Naive B cell (primary cell): ENCODE measurements at regions not wholly inside any gene's neighbourhood (a gene's known extent, or its start where the extent isn't known, plus 50 kb on each side); places are given as distances from the start of the nearest gene placed in this dataset.
A peak's percentile ranks its signal among the peaks of the same experiment; 100 is the strongest.

ENCODE experiments used
- ATAC-seq, 2 donors: fragments of 150-1000 bp; cut with Tn5 transposase; 2 replicates each; pipeline ENCODE4 v1.10.0; 2021; ENCODE audit warnings: low read depth in 2 of 2, mild to moderate bottlenecking in 2 of 2, moderate library complexity in 2 of 2
- DNase-seq: peaks from one replicate; pipeline ENCODE4 v3.0.0; 2022
- H3K27ac Mint-ChIP-seq, 6 donors: one replicate each; pipeline ENCODE4 v1.8.0; 2020 to 2022; ENCODE audit warnings: mild to moderate bottlenecking in 6 of 6, mixed read lengths in 6 of 6, moderate library complexity in 5 of 6, inconsistent platforms in 2 of 6
- H3K27me3 Mint-ChIP-seq, 3 donors: one replicate each; pipeline ENCODE4 v1.8.0; 2021 to 2022; ENCODE audit warnings: mixed read lengths in 3 of 3, mild to moderate bottlenecking in 1 of 3
- H3K36me3 Mint-ChIP-seq, 2 donors: one replicate each; pipeline ENCODE4 v1.8.0; 2020 to 2022; ENCODE audit warnings: mixed read lengths in 2 of 2, inconsistent platforms in 1 of 2, mild to moderate bottlenecking in 1 of 2
- H3K4me1 Mint-ChIP-seq, 3 donors: one replicate each; pipeline ENCODE4 v1.8.0; 2020 to 2022; ENCODE audit warnings: mixed read lengths in 3 of 3, inconsistent platforms in 1 of 3, mild to moderate bottlenecking in 1 of 3, moderate library complexity in 1 of 3
- H3K4me3 Mint-ChIP-seq, 8 donors: one replicate each; pipeline ENCODE4 v1.8.0; 2020 to 2022; ENCODE audit warnings: mild to moderate bottlenecking in 8 of 8, mixed read lengths in 8 of 8, moderate library complexity in 8 of 8, inconsistent platforms in 2 of 8
- H3K9me3 Mint-ChIP-seq, 7 donors: one replicate each; pipeline ENCODE4 v1.8.0; 2020 to 2022; ENCODE audit warnings: mixed read lengths in 7 of 7, mild to moderate bottlenecking in 5 of 7, inconsistent platforms in 2 of 7, moderate library complexity in 1 of 7

GRCh38 chr4:37528166-37528885 is 157.8 kb downstream of the RELL1 start:
- Mint-ChIP-seq H3K4me1 (no peaks in the 10 kb centered on the region), H3K36me3 (no peaks in the 10 kb centered on the region), H3K4me3 (no peak overlapping the region), H3K27ac (no peak overlapping the region), H3K27me3 (peaks cover 4 to 14% (median 6%) of the 10 kb centered on the region in 3 donors), H3K9me3 (no peaks in the 10 kb centered on the region)
- DNase-seq (no peak), ATAC-seq (no peak)

- Mint-ChIP-seq H3K9me3 (peaks cover 4 to 17% (median 6%) of the 10 kb centered on the region in 7 donors), H3K27ac (no peak overlapping the region), H3K4me1 (no peaks in the 10 kb centered on the region), H3K36me3 (peaks cover 0 to 6% of the 10 kb centered on the region in 2 donors), H3K27me3 (peaks cover 11 to 23% (median 17%) of the 10 kb centered on the region in 3 donors), H3K4me3 (no peak overlapping the region)
- DNase-seq, result no peak
- ATAC-seq, result no peak
These were observed 161.9 kb downstream of the RELL1 start for GRCh38 chr4:37524267-37524666.

- H3K4me1 Mint-ChIP-seq, result no peaks in the 10 kb centered on the region
- no peak overlapping the region for H3K27ac Mint-ChIP-seq
- DNase-seq, result no peak
- peaks cover 4 to 17% (median 6%) of the 10 kb centered on the region in 7 donors for H3K9me3 Mint-ChIP-seq
- peaks cover 0 to 6% of the 10 kb centered on the region in 2 donors for H3K36me3 Mint-ChIP-seq
- ATAC-seq, result no peak
- no peak overlapping the region for H3K4me3 Mint-ChIP-seq
- H3K27me3 Mint-ChIP-seq, result peaks cover 11 to 23% (median 17%) of the 10 kb centered on the region in 3 donors
These were observed 163.2 kb downstream of the RELL1 start for GRCh38 chr4:37522996-37523395.

- no peak for DNase-seq
- peaks cover 9 to 22% (median 12%) of the 10 kb centered on the region in 7 donors for H3K9me3 Mint-ChIP-seq
- peaks cover 0 to 13% of the 10 kb centered on the region in 2 donors for H3K36me3 Mint-ChIP-seq
- no peak overlapping the region for H3K27ac Mint-ChIP-seq
- ATAC-seq, result no peak
- H3K27me3 Mint-ChIP-seq, result peaks cover 0 to 13% (median 3%) of the 10 kb centered on the region in 3 donors
- H3K4me1 Mint-ChIP-seq, result no peaks in the 10 kb centered on the region
- no peak overlapping the region for H3K4me3 Mint-ChIP-seq
These were observed 168.8 kb downstream of the RELL1 start for GRCh38 chr4:37517326-37517725.

- H3K9me3 Mint-ChIP-seq, result peaks cover 5 to 20% (median 12%) of the 10 kb centered on the region in 7 donors
- peaks cover 0 to 12% of the 10 kb centered on the region in 2 donors for H3K36me3 Mint-ChIP-seq
- peaks cover 0 to 7% (median 4%) of the 10 kb centered on the region in 3 donors for H3K27me3 Mint-ChIP-seq
- H3K4me3 Mint-ChIP-seq, result no peak overlapping the region
- DNase-seq (no peak), ATAC-seq (no peak)
- H3K4me1 Mint-ChIP-seq, result no peaks in the 10 kb centered on the region
- no peak overlapping the region for H3K27ac Mint-ChIP-seq
These were observed 170.0 kb downstream of the RELL1 start for GRCh38 chr4:37516057-37516775.

GRCh38 chr4:37510626-37511025 is 175.6 kb downstream of the RELL1 start:
- Mint-ChIP-seq H3K27ac (no peak overlapping the region), H3K4me3 (no peak overlapping the region), H3K4me1 (no peaks in the 10 kb centered on the region), H3K27me3 (peaks cover 9 to 20% (median 14%) of the 10 kb centered on the region in 3 donors), H3K36me3 (peaks cover 0 to 7% of the 10 kb centered on the region in 2 donors), H3K9me3 (peaks cover 4 to 19% (median 10%) of the 10 kb centered on the region in 7 donors)
- DNase-seq, result no peak
- ATAC-seq, result no peak

GRCh38 chr4:37503261-37503660 is 182.9 kb downstream of the RELL1 start:
- peak overlapping the region in 1 of 6 donors; percentile 50 for H3K27ac Mint-ChIP-seq
- H3K4me3 Mint-ChIP-seq, result no peak overlapping the region
- H3K27me3 Mint-ChIP-seq, result peaks cover 16 to 38% (median 36%) of the 10 kb centered on the region in 3 donors
- DNase-seq, result no peak
- no peak for ATAC-seq
- no peaks in the 10 kb centered on the region for H3K36me3 Mint-ChIP-seq
- H3K9me3 Mint-ChIP-seq, result peaks cover 0 to 2% (median 0%) of the 10 kb centered on the region in 7 donors
- no peaks in the 10 kb centered on the region for H3K4me1 Mint-ChIP-seq

- H3K36me3 Mint-ChIP-seq, result no peaks in the 10 kb centered on the region
- ATAC-seq (no peak), DNase-seq (no peak)
- no peak overlapping the region for H3K27ac Mint-ChIP-seq
- peaks cover 16 to 38% (median 35%) of the 10 kb centered on the region in 3 donors for H3K27me3 Mint-ChIP-seq
- no peaks in the 10 kb centered on the region for H3K4me1 Mint-ChIP-seq
- peaks cover 0 to 2% (median 0%) of the 10 kb centered on the region in 7 donors for H3K9me3 Mint-ChIP-seq
- no peak overlapping the region for H3K4me3 Mint-ChIP-seq
These were observed 184.1 kb downstream of the RELL1 start for GRCh38 chr4:37502070-37502469.
